Pancreas (tissue), 10 donors: ENCODE measurements at regions not wholly inside any gene's neighbourhood (a gene's known extent, or its start where the extent isn't known, plus 50 kb on each side); places are given as distances from the start of the nearest gene placed in this dataset.

Experiments used
- ATAC-seq, 4 donors: fragments of 200-7000 bp; cut with Tn5 transposase; one replicate each; pipeline versions ENCODE4 v1.8.0 to v1.9.1; 2020; ENCODE audit warnings: mild to moderate bottlenecking in 4 of 4, moderate library complexity in 4 of 4
- DNase-seq, 6 donors: peaks; one replicate each; pipeline ENCODE4 v3.0.0-alpha.2; 2020
- FAIRE-seq: peaks from 2 replicates; lab custom pipeline; 2012; peaks lifted over from hg19 to GRCh38; lab: Jason Lieb, UNC
- H3K27ac ChIP-seq, 4 donors: fragments of 200-600 bp; sonication (generic); 1 replicate in 3 of 4; 2 replicates in 1 of 4; pipeline versions ENCODE4 v1.5.0 to v1.8.0; 2020
- H3K27me3 ChIP-seq, 4 donors: fragments of 200-600 bp; one replicate each; pipeline ENCODE4 v1.8.0; 2021
- H3K36me3 ChIP-seq, 3 donors: fragments of 200-600 bp; sonication (generic) in 1 of 3; one replicate each; pipeline versions ENCODE4 v1.5.0 to v1.8.0; 2020 to 2021
- H3K4me1 ChIP-seq, 3 donors: fragments of 200-600 bp; one replicate each; pipeline ENCODE4 v1.8.0; 2021
- H3K4me3 ChIP-seq, 4 donors: fragments of 200-600 bp; sonication (generic) in 2 of 4; one replicate each; pipeline versions ENCODE4 v1.5.0 to v1.8.0; 2020 to 2021
- H3K9me3 ChIP-seq, 4 donors: fragments of 200-600 bp; one replicate each; pipeline ENCODE4 v1.8.0; 2021
- WGBS, 2 donors: extraction: QIAGEN DNeasy Blood & Tissue Kit; methylation state at CpG; one replicate each; pipeline ENCODE4 v1.1.7; 2013; 5-methylcytosine and 5-hydroxymethylcytosine counted together
- intact Hi-C, 3 donors: fragments of 100-400 bp; cut with DNase I; formaldehyde crosslinking; loops; one replicate each; pipeline versions ENCODE4 v1.11.1 to v1.14.2; 2022
- TF ChIP-seq, protein P1 (sequence below), 4 donors: fragments of 200-600 bp; sonication (generic) in 3 of 4; IDR thresholded peaks; one replicate each; pipeline versions ENCODE4 v1.5.0 to v1.8.0; 2021; ENCODE audit warnings: antibody characterized with exemption in 4 of 4
- donor health status: healthy with polysubstance abuse.
- donor health status: DM: no; HTN: no; CAD: no; lungs with moderate emphysema.
- donor health status: DM: no; HTN: no; CAD: no.
- donor health status: control.
- donor health status: control.
- donor health status: Bipolar disorder and iron deficiency.
- donor health status: DM: yes; HTN: yes; CAD: no.
- donor health status: DM: no; HTN: no; CAD: no.
- donor health status: DM: no; HTN: no; CAD: no.
- donor health status: DM: yes; HTN: yes; CAD: no.

- FAIRE-seq = no peak
- no peak for DNase-seq
- no peaks in the 10 kb centered on the region for H3K4me1 ChIP-seq
- WGBS, 2 donors = 87 to 96% methylated on average over 1 of the region's 1 CpG
- no peak overlapping the region for H3K4me3 ChIP-seq
- intact Hi-C loops = no loop called here
- H3K36me3 ChIP-seq = no peaks in the 10 kb centered on the region
- no peaks in the 10 kb centered on the region for H3K27me3 ChIP-seq
- no peak overlapping the region for H3K27ac ChIP-seq
- TF ChIP-seq, protein P1, sequence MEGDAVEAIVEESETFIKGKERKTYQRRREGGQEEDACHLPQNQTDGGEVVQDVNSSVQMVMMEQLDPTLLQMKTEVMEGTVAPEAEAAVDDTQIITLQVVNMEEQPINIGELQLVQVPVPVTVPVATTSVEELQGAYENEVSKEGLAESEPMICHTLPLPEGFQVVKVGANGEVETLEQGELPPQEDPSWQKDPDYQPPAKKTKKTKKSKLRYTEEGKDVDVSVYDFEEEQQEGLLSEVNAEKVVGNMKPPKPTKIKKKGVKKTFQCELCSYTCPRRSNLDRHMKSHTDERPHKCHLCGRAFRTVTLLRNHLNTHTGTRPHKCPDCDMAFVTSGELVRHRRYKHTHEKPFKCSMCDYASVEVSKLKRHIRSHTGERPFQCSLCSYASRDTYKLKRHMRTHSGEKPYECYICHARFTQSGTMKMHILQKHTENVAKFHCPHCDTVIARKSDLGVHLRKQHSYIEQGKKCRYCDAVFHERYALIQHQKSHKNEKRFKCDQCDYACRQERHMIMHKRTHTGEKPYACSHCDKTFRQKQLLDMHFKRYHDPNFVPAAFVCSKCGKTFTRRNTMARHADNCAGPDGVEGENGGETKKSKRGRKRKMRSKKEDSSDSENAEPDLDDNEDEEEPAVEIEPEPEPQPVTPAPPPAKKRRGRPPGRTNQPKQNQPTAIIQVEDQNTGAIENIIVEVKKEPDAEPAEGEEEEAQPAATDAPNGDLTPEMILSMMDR (IDR thresholded peaks at IDR 0.05) = no peak
- ATAC-seq = no peak
- H3K9me3 ChIP-seq = no peaks in the 10 kb centered on the region
These were observed 394.6 kb upstream of the MAP2 start for GRCh38 chr2:209029249-209029648.

DNA sequence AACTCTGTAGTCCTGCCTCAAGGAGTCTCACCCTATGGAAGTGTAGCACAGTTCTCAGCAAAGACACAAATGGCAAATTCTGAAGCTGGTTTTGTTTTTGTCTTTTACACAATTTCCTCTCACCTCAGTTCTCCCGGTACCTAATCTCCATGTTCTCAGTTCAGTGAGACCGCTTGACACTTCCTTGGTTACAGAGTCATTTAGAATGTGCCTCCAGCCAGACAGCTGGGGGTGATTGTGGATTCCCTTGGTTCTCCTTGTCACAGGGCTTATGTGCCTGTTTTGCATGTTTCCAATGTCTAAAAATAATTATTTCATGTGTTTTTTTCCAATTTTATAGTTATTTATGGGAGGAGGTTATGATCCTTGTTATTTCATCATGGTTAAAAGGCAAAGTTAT is 379.5 kb upstream of the MAP2 start:
- ATAC-seq = no peak
- Histone ChIP-seq H3K27ac (no peak overlapping the region), H3K9me3 (no peaks in the 10 kb centered on the region), H3K27me3 (no peaks in the 10 kb centered on the region), H3K4me3 (no peak overlapping the region), H3K36me3 (no peaks in the 10 kb centered on the region), H3K4me1 (no peaks in the 10 kb centered on the region)
- DNase-seq = no peak
- TF ChIP-seq, protein P1 (IDR thresholded peaks at IDR 0.05) = no peak
- intact Hi-C loops = no loop called here
- WGBS, 2 donors = 84 to 88% methylated on average over 2 of the region's 2 CpGs
- FAIRE-seq = no peak

DNA sequence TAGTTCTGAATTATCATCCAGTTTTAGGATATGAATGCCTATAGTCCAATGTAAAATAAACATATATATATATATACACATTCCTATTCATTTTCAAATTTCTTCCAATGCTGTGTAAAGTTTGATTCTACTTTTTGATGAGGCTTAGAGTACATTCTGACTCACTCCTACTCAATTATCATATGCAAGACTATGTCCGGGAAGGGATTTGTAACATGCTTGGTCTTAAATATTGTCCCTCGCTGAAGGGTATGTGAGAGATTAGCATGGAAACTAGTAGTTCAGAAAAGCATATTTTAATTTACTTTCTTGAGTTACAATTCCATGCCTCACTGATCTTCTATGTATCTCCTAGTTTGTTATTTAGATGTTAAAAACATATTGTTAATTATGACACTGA is 377.7 kb upstream of the MAP2 start:
- no peaks in the 10 kb centered on the region for H3K9me3 ChIP-seq
- H3K4me1 ChIP-seq = no peaks in the 10 kb centered on the region
- FAIRE-seq = no peak
- no peak for DNase-seq
- WGBS, 2 donors = 94 to 95% methylated on average over 2 of the region's 2 CpGs
- H3K4me3 ChIP-seq = no peak overlapping the region
- intact Hi-C loops = no loop called here
- TF ChIP-seq, protein P1 (IDR thresholded peaks at IDR 0.05) = no peak
- no peak for ATAC-seq
- H3K36me3 ChIP-seq = no peaks in the 10 kb centered on the region
- H3K27me3 ChIP-seq = no peaks in the 10 kb centered on the region
- H3K27ac ChIP-seq = no peak overlapping the region

DNA sequence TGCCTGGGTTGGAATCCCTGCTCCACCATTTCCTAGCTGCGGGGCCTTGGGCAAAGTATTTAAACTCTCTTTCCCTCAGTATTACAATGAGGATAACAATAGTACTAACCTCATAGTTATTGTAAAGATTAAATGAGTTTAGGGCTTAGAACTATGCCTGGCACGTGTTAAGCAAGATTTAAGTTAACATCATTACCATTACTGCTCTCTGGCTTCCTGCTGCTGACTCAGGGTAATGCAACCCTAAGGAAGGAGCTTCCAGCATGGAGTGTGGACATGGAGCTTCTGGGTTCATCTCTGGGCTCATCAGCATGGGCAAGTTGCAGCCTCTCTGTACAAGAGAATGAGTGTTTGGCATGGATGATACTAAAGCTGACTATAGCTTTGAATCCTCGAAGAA is 374.2 kb upstream of the MAP2 start:
- FAIRE-seq = no peak
- intact Hi-C loops = loop anchor here in 1 of 3 donors (5.0 kb wide), 1 partner anchor 48 kb away; no protein-coding TSS in a partner anchor
- H3K4me3 ChIP-seq = no peak overlapping the region

DNA sequence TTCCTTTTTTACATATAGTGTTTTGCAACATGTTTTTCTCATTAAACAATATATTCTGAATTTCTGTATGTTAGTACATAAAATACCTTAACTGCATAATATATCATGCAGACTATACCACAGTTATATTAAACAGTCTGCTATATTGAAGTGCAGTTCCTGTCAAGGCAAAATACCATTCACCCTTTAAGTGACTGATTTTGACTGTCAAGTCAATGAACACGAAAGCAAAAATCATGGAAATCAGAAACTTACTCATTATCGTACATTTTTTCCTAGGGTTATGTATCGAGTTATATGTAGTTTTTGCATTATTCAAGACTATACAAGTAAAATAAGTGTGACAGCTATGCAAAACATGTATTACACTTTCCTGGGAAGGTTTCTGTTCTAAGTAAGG is 361.6 kb upstream of the MAP2 start:
- peaks cover 0 to 4% (median 0%) of the 10 kb centered on the region in 3 donors for H3K4me1 ChIP-seq
- FAIRE-seq (no peak), DNase-seq (no peak), ATAC-seq (no peak)
- TF ChIP-seq, protein P1 (IDR thresholded peaks at IDR 0.05) = no peak
- no peaks in the 10 kb centered on the region for H3K36me3 ChIP-seq
- no peaks in the 10 kb centered on the region for H3K9me3 ChIP-seq
- no peak overlapping the region for H3K27ac ChIP-seq
- intact Hi-C loops = no loop called here
- 89 to 93% methylated on average over 3 of the region's 3 CpGs for WGBS, 2 donors
- no peaks in the 10 kb centered on the region for H3K27me3 ChIP-seq
- no peak overlapping the region for H3K4me3 ChIP-seq

More for the DNA sequence above, 374.2 kb upstream of the MAP2 start:
- H3K27ac ChIP-seq = no peak overlapping the region
- no peaks in the 10 kb centered on the region for H3K27me3 ChIP-seq
- ATAC-seq (no peak), DNase-seq (no peak)
- WGBS, 2 donors = 62 to 78% methylated on average over 3 of the region's 3 CpGs
- no peaks in the 10 kb centered on the region for H3K36me3 ChIP-seq
- TF ChIP-seq, protein P1 (IDR thresholded peaks at IDR 0.05) = no peak
- no peaks in the 10 kb centered on the region for H3K9me3 ChIP-seq
- no peaks in the 10 kb centered on the region for H3K4me1 ChIP-seq
